ENCODE measurements at regions not wholly inside any gene's neighbourhood (a gene's known extent, or its start where the extent isn't known, plus 50 kb on each side); places are given as distances from the start of the nearest gene placed in this dataset.

DNA sequence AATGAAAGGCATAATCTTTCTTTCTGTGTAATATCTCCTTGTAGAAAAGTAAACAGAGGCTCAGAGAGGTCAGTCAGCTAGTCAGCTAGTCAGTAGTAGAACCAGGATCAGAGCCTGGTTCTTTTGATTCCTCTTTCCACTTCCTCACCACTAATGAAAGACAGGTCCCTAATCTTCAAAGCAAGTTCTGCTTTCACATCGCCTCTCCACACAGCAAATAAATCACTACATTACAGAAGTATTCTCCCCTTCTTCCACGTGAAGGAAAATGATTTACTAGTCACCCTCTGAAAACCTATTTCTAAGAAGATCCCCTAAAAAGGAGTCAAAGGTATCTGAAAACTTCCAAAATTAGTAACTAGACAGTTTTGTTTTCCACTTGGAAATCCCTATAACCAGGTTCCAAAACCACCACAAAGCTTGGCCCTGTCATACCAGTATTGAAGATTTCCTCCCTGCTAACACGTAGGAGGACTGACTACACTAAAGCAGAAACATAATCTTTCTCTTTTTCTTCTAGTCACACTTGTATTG, 140.5 kb upstream of the TARS1 start:
- TF ChIP-seq, protein P1, sequence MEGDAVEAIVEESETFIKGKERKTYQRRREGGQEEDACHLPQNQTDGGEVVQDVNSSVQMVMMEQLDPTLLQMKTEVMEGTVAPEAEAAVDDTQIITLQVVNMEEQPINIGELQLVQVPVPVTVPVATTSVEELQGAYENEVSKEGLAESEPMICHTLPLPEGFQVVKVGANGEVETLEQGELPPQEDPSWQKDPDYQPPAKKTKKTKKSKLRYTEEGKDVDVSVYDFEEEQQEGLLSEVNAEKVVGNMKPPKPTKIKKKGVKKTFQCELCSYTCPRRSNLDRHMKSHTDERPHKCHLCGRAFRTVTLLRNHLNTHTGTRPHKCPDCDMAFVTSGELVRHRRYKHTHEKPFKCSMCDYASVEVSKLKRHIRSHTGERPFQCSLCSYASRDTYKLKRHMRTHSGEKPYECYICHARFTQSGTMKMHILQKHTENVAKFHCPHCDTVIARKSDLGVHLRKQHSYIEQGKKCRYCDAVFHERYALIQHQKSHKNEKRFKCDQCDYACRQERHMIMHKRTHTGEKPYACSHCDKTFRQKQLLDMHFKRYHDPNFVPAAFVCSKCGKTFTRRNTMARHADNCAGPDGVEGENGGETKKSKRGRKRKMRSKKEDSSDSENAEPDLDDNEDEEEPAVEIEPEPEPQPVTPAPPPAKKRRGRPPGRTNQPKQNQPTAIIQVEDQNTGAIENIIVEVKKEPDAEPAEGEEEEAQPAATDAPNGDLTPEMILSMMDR (IDR thresholded peaks at IDR 0.05) = no peak
- TF ChIP-seq POLR2AphosphoS5 (IDR thresholded peaks at IDR 0.05) = no peak
- no peak for TF ChIP-seq POLR2A (IDR thresholded peaks at IDR 0.05)
